ENCODE measurements at regions not wholly inside any gene's neighbourhood (a gene's known extent, or its start where the extent isn't known, plus 50 kb on each side); places are given as distances from the start of the nearest gene placed in this dataset.

DNA sequence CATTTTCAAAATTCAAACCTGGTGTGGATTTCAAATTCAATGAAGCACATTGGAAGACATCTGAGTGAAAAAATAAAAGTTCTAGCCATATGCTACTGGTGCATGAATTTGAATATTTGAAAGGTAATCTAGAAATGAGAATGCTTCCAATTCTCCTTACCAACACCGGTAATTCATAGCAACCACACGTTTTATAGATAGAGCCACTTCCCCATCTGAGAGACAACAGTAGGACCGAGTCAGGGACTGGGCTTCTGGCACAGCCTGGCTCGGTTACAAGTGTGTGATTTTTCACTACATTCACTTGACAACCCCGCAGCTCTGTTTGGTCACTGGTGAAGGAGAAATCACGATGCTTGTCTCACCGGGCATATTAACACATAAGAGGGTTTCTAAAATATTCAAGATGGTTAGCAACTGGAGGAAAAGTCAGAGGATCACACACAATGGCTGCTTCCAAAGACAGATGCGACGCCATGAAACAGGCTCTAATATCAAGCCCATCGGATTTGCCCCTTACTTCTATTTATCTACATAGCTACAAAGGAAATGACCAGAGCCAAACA, 86.5 kb upstream of the FOXN3 start:
- 92% methylated on average over 5 of the region's 10 CpGs for WGBS (ENCODE audit: insufficient coverage)
- POLR2A ChIA-PET = no interaction called here
- H3K27me3 Mint-ChIP-seq = no peaks in the 10 kb centered on the region
- CTCF ChIA-PET = no interaction called here
- H3K36me3 ChIP-seq (replicated peaks in 1 of 2; ENCODE audit: control extremely low read depth in 1 of 2, control insufficient read depth in 1 of 2, extremely low read depth in 1 of 2, insufficient read depth in 2 of 2, low read length in 1 of 2) = no peaks in the 10 kb centered on the region
- no peaks in the 10 kb centered on the region for H3K9me3 ChIP-seq (ENCODE audit: control extremely low read depth in 1 of 3, control insufficient read depth in 2 of 3, insufficient read depth in 1 of 3, low read length in 2 of 3)
- H4K20me1 ChIP-seq (ENCODE audit: control insufficient read depth, insufficient read depth, low read length, poor library complexity, severe bottlenecking) = peaks cover 16% of the 10 kb centered on the region
- TF ChIP-seq EZH2 (IDR thresholded peaks at IDR 0.05; ENCODE audit: borderline replicate concordance, insufficient read depth, low read depth, low read length, poor library complexity, severe bottlenecking) = no peak
- TF ChIP-seq, protein P1, sequence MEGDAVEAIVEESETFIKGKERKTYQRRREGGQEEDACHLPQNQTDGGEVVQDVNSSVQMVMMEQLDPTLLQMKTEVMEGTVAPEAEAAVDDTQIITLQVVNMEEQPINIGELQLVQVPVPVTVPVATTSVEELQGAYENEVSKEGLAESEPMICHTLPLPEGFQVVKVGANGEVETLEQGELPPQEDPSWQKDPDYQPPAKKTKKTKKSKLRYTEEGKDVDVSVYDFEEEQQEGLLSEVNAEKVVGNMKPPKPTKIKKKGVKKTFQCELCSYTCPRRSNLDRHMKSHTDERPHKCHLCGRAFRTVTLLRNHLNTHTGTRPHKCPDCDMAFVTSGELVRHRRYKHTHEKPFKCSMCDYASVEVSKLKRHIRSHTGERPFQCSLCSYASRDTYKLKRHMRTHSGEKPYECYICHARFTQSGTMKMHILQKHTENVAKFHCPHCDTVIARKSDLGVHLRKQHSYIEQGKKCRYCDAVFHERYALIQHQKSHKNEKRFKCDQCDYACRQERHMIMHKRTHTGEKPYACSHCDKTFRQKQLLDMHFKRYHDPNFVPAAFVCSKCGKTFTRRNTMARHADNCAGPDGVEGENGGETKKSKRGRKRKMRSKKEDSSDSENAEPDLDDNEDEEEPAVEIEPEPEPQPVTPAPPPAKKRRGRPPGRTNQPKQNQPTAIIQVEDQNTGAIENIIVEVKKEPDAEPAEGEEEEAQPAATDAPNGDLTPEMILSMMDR (IDR thresholded peaks at IDR 0.05) = no peak
- no peaks in the 10 kb centered on the region for H3K9me3 Mint-ChIP-seq (ENCODE audit: insufficient read depth)
- peaks cover 32% of the 10 kb centered on the region for H3K4me1 Mint-ChIP-seq
- H3K4me3 ChIP-seq (ENCODE audit: control extremely low read depth in 1 of 5, extremely low read depth in 1 of 5, insufficient read depth in 1 of 5, low read depth in 2 of 5, low read length in 4 of 5) = no peak overlapping the region
- H3K27ac ChIP-seq (ENCODE audit: low read length in 2 of 2) = no peak overlapping the region
- H3K4me3 Mint-ChIP-seq = no peak overlapping the region
- H3K9ac ChIP-seq (ENCODE audit: low read length) = no peak overlapping the region
- no peak overlapping the region for H3K4me2 ChIP-seq (replicated peaks; ENCODE audit: low read depth, low read length, poor library complexity, severe bottlenecking)
- H3K4me1 ChIP-seq (ENCODE audit: control insufficient read depth in 2 of 2, insufficient read depth in 2 of 2, low read length in 2 of 2) = peaks cover 17 to 18% of the 10 kb centered on the region in 2 donors
- DNase-seq = peak; percentile 20
- peaks cover 18% of the 10 kb centered on the region for H3K79me2 ChIP-seq (ENCODE audit: control insufficient read depth, insufficient read depth, low read length)
- no peak overlapping the region for H2AFZ ChIP-seq (ENCODE audit: insufficient read depth, low read depth, low read length, poor library complexity, severe bottlenecking)
- intact Hi-C loops (cut with micrococcal nuclease) = no loop called here
- H3K27ac Mint-ChIP-seq = no peak overlapping the region
- ATAC-seq (ENCODE audit: low read depth) = peak; percentile 47
- no peaks in the 10 kb centered on the region for H3K27me3 ChIP-seq (replicated peaks in 1 of 4; ENCODE audit: control extremely low read depth in 1 of 4, control insufficient read depth in 3 of 4, insufficient read depth in 4 of 4, low read length in 3 of 4)

GRCh38 chr14:89502966-89503365, 85.9 kb upstream of the FOXN3 start:
- Histone ChIP-seq H3K36me3 (replicated peaks in 1 of 2; ENCODE audit: control extremely low read depth in 1 of 2, control insufficient read depth in 1 of 2, extremely low read depth in 1 of 2, insufficient read depth in 2 of 2, low read length in 1 of 2) (no peaks in the 10 kb centered on the region), H3K9ac (ENCODE audit: low read length) (no peak overlapping the region), H3K79me2 (ENCODE audit: control insufficient read depth, insufficient read depth, low read length) (peaks cover 18% of the 10 kb centered on the region), H2AFZ (ENCODE audit: insufficient read depth, low read depth, low read length, poor library complexity, severe bottlenecking) (no peak overlapping the region), H4K20me1 (ENCODE audit: control insufficient read depth, insufficient read depth, low read length, poor library complexity, severe bottlenecking) (peaks cover 13% of the 10 kb centered on the region), H3K9me3 (ENCODE audit: control extremely low read depth in 1 of 3, control insufficient read depth in 2 of 3, insufficient read depth in 1 of 3, low read length in 2 of 3) (no peaks in the 10 kb centered on the region), H3K4me2 (replicated peaks; ENCODE audit: low read depth, low read length, poor library complexity, severe bottlenecking) (no peak overlapping the region), H3K4me3 (ENCODE audit: control extremely low read depth in 1 of 5, extremely low read depth in 1 of 5, insufficient read depth in 1 of 5, low read depth in 2 of 5, low read length in 4 of 5) (no peak overlapping the region), H3K27ac (ENCODE audit: low read length in 2 of 2) (no peak overlapping the region), H3K27me3 (replicated peaks in 1 of 4; ENCODE audit: control extremely low read depth in 1 of 4, control insufficient read depth in 3 of 4, insufficient read depth in 4 of 4, low read length in 3 of 4) (no peaks in the 10 kb centered on the region), H3K4me1 (ENCODE audit: control insufficient read depth in 2 of 2, insufficient read depth in 2 of 2, low read length in 2 of 2) (peaks cover 17 to 18% of the 10 kb centered on the region in 2 donors)
- no peak overlapping the region for H3K27ac Mint-ChIP-seq
- no peak overlapping the region for H3K4me3 Mint-ChIP-seq
- no peak for ATAC-seq (ENCODE audit: low read depth)
- peaks cover 27% of the 10 kb centered on the region for H3K4me1 Mint-ChIP-seq
- intact Hi-C loops (cut with micrococcal nuclease) = no loop called here
- WGBS (ENCODE audit: insufficient coverage) = 94% methylated on average over 5 of the region's 5 CpGs
- TF ChIP-seq, protein P1 (IDR thresholded peaks at IDR 0.05) = no peak
- TF ChIP-seq EZH2 (IDR thresholded peaks at IDR 0.05; ENCODE audit: borderline replicate concordance, insufficient read depth, low read depth, low read length, poor library complexity, severe bottlenecking) = no peak
- ChIA-PET CTCF (no interaction called here), POLR2A (no interaction called here)
- no peaks in the 10 kb centered on the region for H3K27me3 Mint-ChIP-seq
- no peak for DNase-seq
- H3K9me3 Mint-ChIP-seq (ENCODE audit: insufficient read depth) = no peaks in the 10 kb centered on the region

Measured in B cell (primary cell).